Duodenal mucosa (tissue), 2 donors: ENCODE measurements at regions not wholly inside any gene's neighbourhood (a gene's known extent, or its start where the extent isn't known, plus 50 kb on each side); places are given as distances from the start of the nearest gene placed in this dataset.

ENCODE experiments used
- H3K27ac ChIP-seq: one replicate; pipeline ENCODE4 v1.7.0; 2013; ENCODE audit warnings: low read depth, low read length
- H3K27me3 ChIP-seq, 2 donors: one replicate each; pipeline ENCODE4 v1.7.0; 2013; ENCODE audit warnings: low read length in 2 of 2, control low read depth in 1 of 2; ENCODE audit not compliant: insufficient read depth in 2 of 2, control insufficient read depth in 1 of 2
- H3K36me3 ChIP-seq, 2 donors: one replicate each; pipeline ENCODE4 v1.7.0; 2013; ENCODE audit warnings: low read length in 2 of 2, control low read depth in 1 of 2; ENCODE audit not compliant: insufficient read depth in 2 of 2, control insufficient read depth in 1 of 2
- H3K4me1 ChIP-seq, 2 donors: one replicate each; pipeline ENCODE4 v1.7.0; 2013; ENCODE audit warnings: low read length in 2 of 2, control low read depth in 1 of 2; ENCODE audit not compliant: insufficient read depth in 2 of 2, control insufficient read depth in 1 of 2
- H3K4me3 ChIP-seq, 2 donors: one replicate each; pipeline ENCODE4 v1.7.0; 2013; ENCODE audit warnings: low read length in 2 of 2, low read depth in 1 of 2
- H3K9ac ChIP-seq, 2 donors: one replicate each; pipeline ENCODE4 v1.7.0; 2013; ENCODE audit warnings: low read length in 2 of 2, low read depth in 1 of 2
- H3K9me3 ChIP-seq, 2 donors: one replicate each; pipeline ENCODE4 v1.7.0; 2013; ENCODE audit warnings: low read length in 2 of 2, control low read depth in 1 of 2; ENCODE audit not compliant: control insufficient read depth in 1 of 2

- Histone ChIP-seq H3K4me1 (no peaks in the 10 kb centered on the region), H3K27me3 (peaks cover 20 to 21% of the 10 kb centered on the region in 2 donors), H3K9ac (no peak overlapping the region), H3K4me3 (no peak overlapping the region), H3K36me3 (no peaks in the 10 kb centered on the region), H3K27ac (no peak overlapping the region), H3K9me3 (no peaks in the 10 kb centered on the region)
Measured at GRCh38 chr12:132400011-132400641, 70.7 kb upstream of the GALNT9 start.

DNA sequence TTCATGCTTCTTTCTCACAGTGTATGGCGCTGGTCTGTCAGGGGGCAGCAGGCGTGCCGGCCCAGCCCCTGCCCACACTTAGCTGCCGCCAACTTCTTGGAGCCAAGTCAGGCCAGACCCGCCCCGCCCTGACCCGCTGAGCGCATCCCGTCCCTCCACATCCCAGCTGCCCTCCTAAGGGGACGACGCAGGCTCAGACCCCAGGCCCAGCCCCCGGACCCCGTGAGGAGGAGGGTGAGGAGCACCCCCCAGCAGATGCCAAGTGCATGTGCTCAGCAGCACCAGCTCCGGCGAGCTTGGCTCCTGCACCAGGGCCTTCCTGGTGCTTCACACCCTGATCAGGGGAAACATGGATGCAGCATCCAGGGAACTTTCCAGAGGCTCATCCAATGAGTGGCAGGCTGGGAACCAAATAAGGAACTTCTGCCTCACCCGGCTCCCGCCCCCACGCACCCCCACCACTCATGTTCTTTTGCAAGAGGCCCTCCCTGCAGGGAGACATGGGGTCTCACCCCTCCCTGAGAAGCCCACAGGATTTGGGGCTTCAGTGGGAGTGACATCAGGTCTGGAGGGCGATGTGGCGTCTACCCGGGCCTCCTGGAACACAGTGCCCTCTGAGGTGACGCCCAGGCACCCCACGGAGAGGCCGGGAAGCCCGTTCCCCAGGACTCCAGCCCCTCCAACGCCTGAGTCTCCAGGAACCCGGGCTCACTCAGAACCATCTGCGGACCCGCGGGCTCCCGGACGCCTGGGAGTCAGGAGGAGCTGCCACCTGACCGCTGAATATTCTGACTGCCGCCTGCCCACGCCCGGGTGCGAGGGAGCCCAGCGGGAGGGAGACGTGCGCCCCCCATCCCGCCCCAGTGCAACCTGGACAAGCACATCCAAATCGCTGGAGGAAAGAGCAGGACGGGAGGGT lies 70.0 kb upstream of the GALNT9 start:
- no peak overlapping the region for H3K4me3 ChIP-seq
- no peak overlapping the region for H3K27ac ChIP-seq
- no peak overlapping the region for H3K9ac ChIP-seq
- no peaks in the 10 kb centered on the region for H3K4me1 ChIP-seq
- no peaks in the 10 kb centered on the region for H3K9me3 ChIP-seq
- no peaks in the 10 kb centered on the region for H3K36me3 ChIP-seq
- peaks cover 20 to 21% of the 10 kb centered on the region in 2 donors for H3K27me3 ChIP-seq

DNA sequence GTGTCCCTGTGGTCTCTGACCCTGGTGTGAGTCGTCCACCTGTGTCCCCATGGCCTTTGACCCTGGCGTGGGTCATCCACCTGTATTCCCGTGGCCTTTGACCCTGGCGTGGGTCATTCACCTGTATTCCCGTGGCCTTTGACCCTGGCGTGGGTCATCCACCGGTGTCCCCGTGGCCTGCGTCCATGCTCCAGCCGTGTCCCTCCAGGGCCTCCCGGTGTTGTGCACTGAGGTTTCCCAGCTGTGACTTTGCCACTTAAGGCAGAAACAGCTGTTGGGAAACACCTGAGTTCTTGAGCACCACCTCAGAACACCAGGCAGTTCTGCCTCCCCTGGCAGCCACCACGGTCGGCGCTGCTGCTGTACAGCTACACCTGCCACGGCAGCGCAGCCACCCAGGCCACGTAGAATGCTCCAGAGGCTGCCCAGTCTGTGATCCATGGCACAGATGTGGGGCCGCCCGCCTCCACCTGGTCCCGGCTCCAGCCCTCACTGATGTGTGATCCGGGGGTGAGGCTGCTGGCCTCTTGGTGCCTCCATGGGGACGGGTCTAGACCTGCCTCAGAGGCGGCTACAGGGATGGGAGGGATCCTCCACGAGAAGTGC lies 69.1 kb upstream of the GALNT9 start:
- Histone ChIP-seq H3K4me1 (no peaks in the 10 kb centered on the region), H3K36me3 (no peaks in the 10 kb centered on the region), H3K27me3 (peaks cover 20 to 21% of the 10 kb centered on the region in 2 donors), H3K27ac (no peak overlapping the region), H3K9ac (no peak overlapping the region), H3K4me3 (no peak overlapping the region), H3K9me3 (no peaks in the 10 kb centered on the region)

- Histone ChIP-seq H3K9me3 (no peaks in the 10 kb centered on the region), H3K9ac (no peak overlapping the region), H3K27me3 (peaks cover 20 to 21% of the 10 kb centered on the region in 2 donors), H3K36me3 (no peaks in the 10 kb centered on the region), H3K4me3 (no peak overlapping the region), H3K27ac (no peak overlapping the region), H3K4me1 (no peaks in the 10 kb centered on the region)
Measured at GRCh38 chr12:132397934-132398385, 68.6 kb upstream of the GALNT9 start.

GRCh38 chr12:132397152-132397933 lies 68.0 kb upstream of the GALNT9 start:
- Histone ChIP-seq H3K27me3 (peaks cover 20 to 21% of the 10 kb centered on the region in 2 donors), H3K36me3 (no peaks in the 10 kb centered on the region), H3K9ac (no peak overlapping the region), H3K27ac (no peak overlapping the region), H3K4me3 (no peak overlapping the region), H3K9me3 (no peaks in the 10 kb centered on the region), H3K4me1 (no peaks in the 10 kb centered on the region)

DNA sequence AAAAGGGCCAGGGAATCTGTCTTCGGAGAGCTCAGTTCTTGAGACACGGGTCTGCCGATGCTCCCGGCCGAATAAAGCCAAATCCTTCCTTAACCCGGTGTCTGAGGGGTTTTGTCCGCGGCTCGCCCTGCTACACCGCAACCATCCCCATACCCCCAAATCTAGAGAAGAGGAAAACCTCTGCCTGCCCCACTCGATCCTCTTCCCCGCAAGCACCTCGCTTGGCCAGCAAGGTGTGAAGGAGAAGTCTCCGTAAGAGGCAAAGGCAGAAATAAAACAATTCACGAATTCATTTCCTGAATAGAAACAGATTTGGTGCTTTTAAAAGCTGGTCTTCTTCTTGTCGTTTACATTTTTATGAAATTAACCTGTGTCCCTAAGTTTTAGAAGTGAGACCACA lies 67.3 kb upstream of the GALNT9 start:
- Histone ChIP-seq H3K27me3 (peaks cover 20 to 21% of the 10 kb centered on the region in 2 donors), H3K9ac (no peak overlapping the region), H3K9me3 (no peaks in the 10 kb centered on the region), H3K4me1 (no peaks in the 10 kb centered on the region), H3K4me3 (no peak overlapping the region), H3K36me3 (no peaks in the 10 kb centered on the region), H3K27ac (no peak overlapping the region)

DNA sequence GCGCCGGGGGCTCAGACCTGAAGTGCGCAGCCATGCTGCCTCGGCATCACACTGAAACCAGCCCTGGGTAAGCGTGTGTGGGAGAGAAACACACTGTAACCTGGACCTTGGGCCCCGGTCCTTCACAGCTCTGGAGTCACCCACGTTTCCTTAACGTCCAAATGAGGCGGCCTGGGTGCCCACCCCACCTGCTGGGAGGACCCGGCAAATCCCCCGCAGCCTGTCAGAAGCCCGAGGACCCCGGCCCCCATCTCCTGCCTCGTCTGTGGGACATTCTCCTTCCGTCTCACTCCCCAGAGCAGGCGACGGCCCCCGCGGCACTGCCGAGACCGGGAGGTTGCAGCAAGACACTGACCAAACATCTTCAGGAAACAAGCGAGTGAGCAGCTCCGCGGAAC lies 66.5 kb upstream of the GALNT9 start:
- Histone ChIP-seq H3K9me3 (no peaks in the 10 kb centered on the region), H3K27me3 (peaks cover 20 to 21% of the 10 kb centered on the region in 2 donors), H3K4me3 (no peak overlapping the region), H3K4me1 (no peaks in the 10 kb centered on the region), H3K27ac (no peak overlapping the region), H3K36me3 (no peaks in the 10 kb centered on the region), H3K9ac (no peak overlapping the region)

DNA sequence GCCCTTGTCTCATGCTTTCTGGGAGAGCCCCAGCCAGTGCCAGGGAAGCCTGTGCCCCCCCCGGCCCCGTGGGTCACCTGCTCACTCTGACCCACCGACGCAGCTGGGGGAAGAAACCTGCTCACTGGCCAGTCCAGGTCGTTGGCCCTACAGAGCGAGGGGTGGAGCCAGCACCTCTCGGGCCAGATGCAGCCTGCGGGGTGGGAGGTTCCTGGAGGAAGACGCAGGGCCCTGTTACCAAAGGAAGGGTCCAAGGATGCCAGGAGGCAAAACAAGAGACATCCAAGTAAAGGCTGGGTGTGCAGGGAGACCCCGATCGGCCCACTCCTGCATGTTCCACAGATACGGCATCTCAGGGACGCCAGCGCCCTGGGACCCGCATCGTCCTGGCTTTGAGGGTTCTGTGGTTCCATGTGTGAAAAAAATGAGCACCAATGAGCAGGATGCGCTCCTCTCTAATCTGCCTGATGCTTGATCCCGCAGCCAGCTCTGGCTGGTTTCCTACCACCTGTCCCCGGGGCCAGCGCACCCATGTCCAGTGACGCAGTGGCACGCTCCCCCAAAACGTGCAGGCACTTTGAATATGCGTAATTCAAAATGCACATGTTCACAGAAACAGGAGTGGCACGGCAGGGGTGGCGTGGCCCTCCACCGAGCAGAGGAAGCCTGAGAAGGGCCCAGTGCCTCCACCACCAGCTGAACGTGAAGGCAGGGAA lies 66.0 kb upstream of the GALNT9 start:
- H3K4me3 ChIP-seq = no peak overlapping the region
- H3K27ac ChIP-seq = no peak overlapping the region
- no peak overlapping the region for H3K9ac ChIP-seq
- H3K9me3 ChIP-seq = no peaks in the 10 kb centered on the region
- H3K27me3 ChIP-seq = peaks cover 20 to 21% of the 10 kb centered on the region in 2 donors
- no peaks in the 10 kb centered on the region for H3K4me1 ChIP-seq
- no peaks in the 10 kb centered on the region for H3K36me3 ChIP-seq
